ENCODE measurements at regions not wholly inside any gene's neighbourhood (a gene's known extent, or its start where the extent isn't known, plus 50 kb on each side); places are given as distances from the start of the nearest gene placed in this dataset.

DNA sequence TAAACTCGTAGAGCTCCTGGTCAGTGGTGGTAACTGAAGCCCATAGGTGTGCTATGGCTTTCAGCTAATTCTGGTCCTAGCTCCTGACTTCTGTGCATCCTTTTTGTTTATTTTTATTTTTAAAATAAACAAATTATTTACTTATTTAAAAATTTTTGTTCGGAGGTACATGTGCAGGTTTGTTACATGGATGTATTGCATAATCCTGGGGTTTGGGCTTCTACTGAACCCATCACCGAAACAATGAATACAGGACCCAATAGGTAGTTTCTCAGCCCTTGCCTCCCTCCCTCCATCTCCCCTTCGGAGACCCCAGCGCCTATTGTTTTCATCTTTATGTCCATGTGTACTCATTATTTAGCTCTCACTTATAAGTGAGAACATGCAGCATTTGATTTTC lies 143.8 kb downstream of the URB2 start:
- Histone ChIP-seq H3K4me3 (ENCODE audit: low read length in 3 of 3) (no peak overlapping the region), H3K9me3 (ENCODE audit: control insufficient read depth in 2 of 3, insufficient read depth in 1 of 3, low read length in 3 of 3) (no peaks in the 10 kb centered on the region), H3K9ac (ENCODE audit: low read length in 3 of 3) (no peak overlapping the region), H3K36me3 (ENCODE audit: control insufficient read depth in 2 of 3, insufficient read depth in 3 of 3, low read length in 3 of 3) (no peaks in the 10 kb centered on the region), H3K27ac (ENCODE audit: low read depth in 2 of 2, low read length in 2 of 2) (no peak overlapping the region), H3K27me3 (ENCODE audit: control insufficient read depth, insufficient read depth, low read length) (no peaks in the 10 kb centered on the region), H3K4me1 (ENCODE audit: control insufficient read depth in 2 of 3, insufficient read depth in 2 of 3, low read depth in 1 of 3, low read length in 3 of 3) (no peaks in the 10 kb centered on the region)
- TF ChIP-seq, protein P1, sequence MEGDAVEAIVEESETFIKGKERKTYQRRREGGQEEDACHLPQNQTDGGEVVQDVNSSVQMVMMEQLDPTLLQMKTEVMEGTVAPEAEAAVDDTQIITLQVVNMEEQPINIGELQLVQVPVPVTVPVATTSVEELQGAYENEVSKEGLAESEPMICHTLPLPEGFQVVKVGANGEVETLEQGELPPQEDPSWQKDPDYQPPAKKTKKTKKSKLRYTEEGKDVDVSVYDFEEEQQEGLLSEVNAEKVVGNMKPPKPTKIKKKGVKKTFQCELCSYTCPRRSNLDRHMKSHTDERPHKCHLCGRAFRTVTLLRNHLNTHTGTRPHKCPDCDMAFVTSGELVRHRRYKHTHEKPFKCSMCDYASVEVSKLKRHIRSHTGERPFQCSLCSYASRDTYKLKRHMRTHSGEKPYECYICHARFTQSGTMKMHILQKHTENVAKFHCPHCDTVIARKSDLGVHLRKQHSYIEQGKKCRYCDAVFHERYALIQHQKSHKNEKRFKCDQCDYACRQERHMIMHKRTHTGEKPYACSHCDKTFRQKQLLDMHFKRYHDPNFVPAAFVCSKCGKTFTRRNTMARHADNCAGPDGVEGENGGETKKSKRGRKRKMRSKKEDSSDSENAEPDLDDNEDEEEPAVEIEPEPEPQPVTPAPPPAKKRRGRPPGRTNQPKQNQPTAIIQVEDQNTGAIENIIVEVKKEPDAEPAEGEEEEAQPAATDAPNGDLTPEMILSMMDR (IDR thresholded peaks at IDR 0.05; ENCODE audit: borderline replicate concordance, extremely low read depth, insufficient read depth), result no peak
- DNase-seq, result no peak
- intact Hi-C loops (cut with DNase I), result no loop called here
- no peak for FAIRE-seq

DNA sequence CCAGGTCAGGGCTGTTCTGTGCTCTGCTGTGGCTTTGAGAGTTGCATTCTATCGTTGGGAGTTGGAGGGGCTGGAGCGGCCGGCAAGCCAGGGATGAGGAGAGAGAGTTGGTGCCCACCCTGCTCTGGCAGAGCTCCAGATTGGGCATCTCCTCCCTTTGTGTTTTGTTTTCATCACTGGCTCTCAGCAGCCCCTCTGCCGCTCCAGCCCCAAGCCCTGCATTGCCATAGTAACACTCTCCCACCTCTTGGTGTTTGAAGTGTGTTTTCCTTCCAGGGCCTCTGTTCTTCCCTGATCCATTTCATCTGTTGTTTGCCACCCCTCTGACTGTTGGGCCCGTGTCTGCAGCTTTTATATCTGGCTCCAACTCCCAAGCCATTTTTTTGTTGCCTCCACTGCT lies 152.7 kb downstream of the URB2 start:
- TF ChIP-seq, protein P1 (IDR thresholded peaks at IDR 0.05; ENCODE audit: borderline replicate concordance, extremely low read depth, insufficient read depth), result no peak
- FAIRE-seq (no peak), DNase-seq (peak in 4 of 5 donors; percentile 58 to 80 (median 70))
- Histone ChIP-seq H3K4me3 (ENCODE audit: low read length in 3 of 3) (no peak overlapping the region), H3K36me3 (ENCODE audit: control insufficient read depth in 2 of 3, insufficient read depth in 3 of 3, low read length in 3 of 3) (no peaks in the 10 kb centered on the region), H3K27ac (ENCODE audit: low read depth in 2 of 2, low read length in 2 of 2) (no peak overlapping the region), H3K9me3 (ENCODE audit: control insufficient read depth in 2 of 3, insufficient read depth in 1 of 3, low read length in 3 of 3) (peaks cover 0 to 3% (median 2%) of the 10 kb centered on the region in 3 donors), H3K27me3 (ENCODE audit: control insufficient read depth, insufficient read depth, low read length) (no peaks in the 10 kb centered on the region), H3K4me1 (ENCODE audit: control insufficient read depth in 2 of 3, insufficient read depth in 2 of 3, low read depth in 1 of 3, low read length in 3 of 3) (no peaks in the 10 kb centered on the region), H3K9ac (ENCODE audit: low read length in 3 of 3) (no peak overlapping the region)
- intact Hi-C loops (cut with DNase I), result no loop called here

DNA sequence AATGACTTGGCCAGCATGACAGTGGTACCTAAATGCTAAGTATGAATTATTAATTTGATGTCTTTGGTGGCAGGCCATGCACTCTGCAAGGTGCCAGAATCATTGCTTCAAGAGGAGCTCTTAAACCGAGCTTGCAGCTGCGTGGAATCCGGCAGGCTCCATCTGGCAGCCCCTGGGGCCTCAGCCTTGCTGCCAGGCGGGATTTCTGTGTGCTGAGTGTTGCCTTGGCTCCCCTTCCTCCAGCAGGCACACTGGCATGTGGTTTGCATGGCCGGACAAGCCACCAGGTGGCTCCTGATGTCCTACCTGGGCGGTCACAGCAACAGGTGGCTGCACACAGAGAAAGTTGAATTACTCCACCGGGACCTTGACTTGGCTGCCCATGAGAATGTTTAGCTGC lies 155.4 kb downstream of the URB2 start:
- H3K4me3 ChIP-seq (ENCODE audit: low read length in 3 of 3), result no peak overlapping the region
- no peaks in the 10 kb centered on the region for H3K27me3 ChIP-seq (ENCODE audit: control insufficient read depth, insufficient read depth, low read length)
- no peak overlapping the region for H3K27ac ChIP-seq (ENCODE audit: low read depth in 2 of 2, low read length in 2 of 2)
- intact Hi-C loops (cut with DNase I), result no loop called here
- H3K4me1 ChIP-seq (ENCODE audit: control insufficient read depth in 2 of 3, insufficient read depth in 2 of 3, low read depth in 1 of 3, low read length in 3 of 3), result no peaks in the 10 kb centered on the region
- no peak for FAIRE-seq
- H3K9me3 ChIP-seq (ENCODE audit: control insufficient read depth in 2 of 3, insufficient read depth in 1 of 3, low read length in 3 of 3), result peaks cover 0 to 2% (median under 1%) of the 10 kb centered on the region in 3 donors
- no peak overlapping the region for H3K9ac ChIP-seq (ENCODE audit: low read length in 3 of 3)
- TF ChIP-seq, protein P1 (IDR thresholded peaks at IDR 0.05; ENCODE audit: borderline replicate concordance, extremely low read depth, insufficient read depth), result peak; percentile 12
- DNase-seq, result peak in 4 of 5 donors; percentile 41 to 59 (median 53)
- H3K36me3 ChIP-seq (ENCODE audit: control insufficient read depth in 2 of 3, insufficient read depth in 3 of 3, low read length in 3 of 3), result no peaks in the 10 kb centered on the region

DNA sequence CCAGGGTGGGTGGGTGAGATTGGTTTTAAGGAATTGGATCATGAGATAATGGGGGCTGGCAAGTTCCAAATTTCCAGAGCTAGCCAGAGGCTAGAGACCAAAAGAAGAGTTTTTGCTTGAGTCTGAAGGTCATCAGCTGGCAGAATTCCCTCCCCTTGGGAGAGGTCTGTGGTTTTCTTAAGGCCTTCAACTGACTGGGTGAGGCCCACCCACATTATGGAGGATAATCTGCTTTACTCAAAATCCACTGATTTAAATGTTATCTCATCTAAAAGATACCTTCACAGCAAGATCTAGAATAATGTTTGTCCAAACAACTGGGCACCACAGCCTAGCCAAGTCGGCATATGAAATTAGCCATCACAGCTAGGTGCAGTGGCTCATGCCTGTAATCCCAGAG lies 156.4 kb downstream of the URB2 start:
- FAIRE-seq (no peak), DNase-seq (no peak)
- Histone ChIP-seq H3K27me3 (ENCODE audit: control insufficient read depth, insufficient read depth, low read length) (no peaks in the 10 kb centered on the region), H3K36me3 (ENCODE audit: control insufficient read depth in 2 of 3, insufficient read depth in 3 of 3, low read length in 3 of 3) (no peaks in the 10 kb centered on the region), H3K4me3 (ENCODE audit: low read length in 3 of 3) (no peak overlapping the region), H3K4me1 (ENCODE audit: control insufficient read depth in 2 of 3, insufficient read depth in 2 of 3, low read depth in 1 of 3, low read length in 3 of 3) (no peaks in the 10 kb centered on the region), H3K27ac (ENCODE audit: low read depth in 2 of 2, low read length in 2 of 2) (no peak overlapping the region), H3K9me3 (ENCODE audit: control insufficient read depth in 2 of 3, insufficient read depth in 1 of 3, low read length in 3 of 3) (peaks cover 0 to 2% (median 0%) of the 10 kb centered on the region in 3 donors), H3K9ac (ENCODE audit: low read length in 3 of 3) (no peak overlapping the region)
- TF ChIP-seq, protein P1 (IDR thresholded peaks at IDR 0.05; ENCODE audit: borderline replicate concordance, extremely low read depth, insufficient read depth), result no peak
- intact Hi-C loops (cut with DNase I), result no loop called here
